Glomerular visceral epithelial cell (primary cell): ENCODE measurements at regions not wholly inside any gene's neighbourhood (a gene's known extent, or its start where the extent isn't known, plus 50 kb on each side); places are given as distances from the start of the nearest gene placed in this dataset.
"Not testable (repeated sequence)": the region's sequence is repeated elsewhere in the genome, so short reads cannot be mapped to it uniquely, and the experiment has no call there.

Experiments used
- DNase-seq: peaks from one replicate; pipeline ENCODE4 v3.0.0-alpha.2; 2016; ENCODE audit errors: extremely low spot score

GRCh38 chr6:4412077-4412476 lies 276.7 kb upstream of the ECI2 start:
- no peak for DNase-seq

GRCh38 chr6:4407710-4408109 lies 272.3 kb upstream of the ECI2 start:
- not testable (repeated sequence) for DNase-seq

DNA sequence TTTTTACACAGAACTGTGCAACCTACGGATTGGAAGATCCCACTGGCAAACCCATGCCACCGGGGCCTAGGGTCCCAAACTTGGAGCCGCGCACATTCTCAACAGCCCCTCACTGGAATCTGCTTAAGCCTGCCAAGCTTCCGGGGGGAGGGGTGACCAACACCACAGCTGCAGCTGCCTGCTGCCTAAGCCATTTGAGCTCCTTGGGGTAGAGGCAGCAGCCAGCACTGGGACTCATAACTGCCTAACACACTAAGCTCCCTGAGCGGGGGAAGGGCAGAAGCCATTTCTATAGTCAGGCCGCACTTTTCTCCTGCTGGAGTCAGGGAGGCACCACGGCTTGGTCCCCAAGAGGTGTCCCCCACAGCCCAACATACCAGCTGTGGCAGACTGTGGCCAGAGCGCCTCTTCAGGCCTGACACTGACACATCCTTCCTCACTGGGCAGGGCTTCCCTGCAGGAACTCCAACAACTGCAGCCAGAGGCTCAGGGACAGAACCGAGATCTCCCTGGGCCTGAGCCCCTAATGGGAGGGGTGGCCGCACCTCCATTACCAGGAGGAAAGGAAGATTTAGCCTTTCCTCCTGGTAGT lies 270.3 kb upstream of the ECI2 start:
- no peak for DNase-seq

DNA sequence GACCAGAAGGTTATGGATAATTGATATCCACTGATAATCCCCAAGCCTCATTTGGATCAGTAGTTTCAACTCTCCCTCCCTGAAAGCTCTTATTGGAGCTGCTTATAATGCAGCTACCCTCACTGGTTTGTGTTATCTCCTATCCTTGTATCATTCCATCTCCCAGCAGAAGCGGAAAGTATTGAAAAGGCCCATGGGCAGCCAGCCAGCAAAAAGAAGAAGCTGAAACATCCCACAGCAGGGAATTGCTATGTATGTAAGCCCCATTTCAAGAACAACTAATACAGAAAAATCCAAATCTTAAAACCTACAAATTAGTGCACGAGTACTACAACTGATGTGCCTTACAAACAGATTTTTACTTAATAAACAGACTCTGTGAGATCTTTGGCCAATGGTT lies 269.0 kb upstream of the ECI2 start:
- no peak for DNase-seq

GRCh38 chr6:4403828-4404227 lies 268.5 kb upstream of the ECI2 start:
- DNase-seq: no peak

DNA sequence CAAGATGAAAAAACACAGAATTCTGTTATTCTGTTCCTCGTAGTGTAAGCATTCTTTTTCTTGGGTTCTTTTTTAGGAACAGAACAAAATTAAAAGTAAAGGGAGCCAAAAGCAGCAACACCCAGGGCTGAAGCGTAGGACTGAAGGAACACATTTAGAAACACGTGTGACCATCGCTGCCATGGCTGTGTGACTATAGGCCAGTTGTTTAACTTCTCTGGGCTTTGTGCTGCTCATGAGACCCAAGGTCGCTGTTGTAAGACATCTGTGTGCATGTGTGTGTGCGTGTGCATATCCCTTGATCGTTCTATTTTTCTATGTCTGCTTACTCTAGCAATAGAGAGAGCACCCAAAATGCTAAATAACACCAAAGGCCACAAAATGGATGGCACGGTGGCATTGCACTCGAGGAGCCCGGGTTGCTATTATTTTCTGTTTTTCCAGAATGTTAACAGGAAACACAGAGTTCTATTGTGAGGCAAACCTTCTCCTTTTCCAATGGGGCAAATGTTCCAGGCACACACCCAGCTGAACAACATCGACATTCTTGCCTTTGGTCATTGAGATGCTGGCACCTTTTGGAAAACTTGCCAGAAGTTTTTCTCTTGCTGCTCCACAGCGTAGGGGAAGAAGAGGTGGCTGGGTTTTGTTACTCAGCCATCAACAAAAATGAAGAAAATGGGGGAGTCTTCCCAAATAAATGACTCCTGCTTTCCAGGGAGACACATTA lies 267.8 kb upstream of the ECI2 start:
- no peak for DNase-seq

GRCh38 chr6:4402477-4402976 lies 267.2 kb upstream of the ECI2 start:
- DNase-seq: peak; percentile 25

GRCh38 chr6:4401408-4402368 lies 266.3 kb upstream of the ECI2 start:
- DNase-seq: no peak

- DNase-seq: no peak
These were observed 264.3 kb upstream of the ECI2 start for GRCh38 chr6:4399656-4400055.

DNA sequence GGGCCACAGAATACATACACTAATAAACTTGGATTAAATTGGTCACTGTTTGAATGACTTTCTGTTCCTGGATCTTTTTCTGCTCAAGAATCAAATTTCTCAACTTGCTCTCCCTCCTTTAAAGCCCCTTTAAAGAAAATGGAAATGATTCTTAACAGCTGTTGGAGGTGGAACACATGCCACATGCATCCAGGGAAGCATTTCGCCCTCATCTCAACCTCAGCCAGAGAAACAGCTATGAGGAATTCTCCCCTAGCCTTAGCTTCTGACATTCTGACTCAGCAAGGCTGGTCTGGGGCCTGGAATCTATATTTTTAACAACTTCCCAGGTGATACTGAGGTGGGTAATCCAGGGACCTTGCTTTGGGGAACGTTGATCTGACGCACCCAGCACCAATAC lies 263.4 kb upstream of the ECI2 start:
- no peak for DNase-seq

DNA sequence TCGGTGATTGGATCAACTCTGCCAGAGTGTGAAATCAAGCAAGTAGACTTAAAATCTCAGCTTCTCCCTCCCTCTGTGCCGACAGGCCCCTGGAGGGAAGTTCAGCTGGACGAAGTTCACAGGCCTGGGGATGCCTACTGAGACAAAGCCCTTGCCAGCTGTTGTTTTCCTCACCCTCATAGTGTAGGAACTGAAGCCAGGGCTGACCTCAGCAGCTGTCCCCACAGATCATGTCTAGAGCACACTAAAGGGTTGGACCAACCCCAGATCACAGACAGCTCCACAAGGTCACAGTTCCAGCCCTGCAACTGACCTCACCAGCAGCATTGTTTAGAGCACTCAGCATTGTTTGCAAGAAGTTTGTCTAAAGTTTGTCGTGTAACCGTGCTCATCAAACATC lies 261.9 kb upstream of the ECI2 start:
- no peak for DNase-seq

DNA sequence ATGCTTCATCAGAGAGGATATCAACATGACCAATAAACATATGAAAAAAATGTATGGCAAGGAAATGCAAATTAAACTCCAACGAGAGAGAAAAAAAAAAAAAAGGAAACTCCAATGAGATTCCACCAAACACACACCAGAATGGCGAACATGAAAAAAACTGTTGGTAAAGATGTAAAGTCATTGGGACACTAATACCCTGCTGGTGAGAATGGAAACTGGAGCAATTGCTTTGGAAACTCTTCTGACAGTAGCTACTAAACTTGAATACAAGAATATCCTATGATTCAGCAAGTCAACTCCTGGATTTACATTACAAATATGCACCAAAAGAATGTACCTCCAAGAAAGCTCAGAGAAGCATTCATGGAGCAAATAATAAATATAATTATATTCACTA lies 260.7 kb upstream of the ECI2 start:
- DNase-seq: no peak

DNA sequence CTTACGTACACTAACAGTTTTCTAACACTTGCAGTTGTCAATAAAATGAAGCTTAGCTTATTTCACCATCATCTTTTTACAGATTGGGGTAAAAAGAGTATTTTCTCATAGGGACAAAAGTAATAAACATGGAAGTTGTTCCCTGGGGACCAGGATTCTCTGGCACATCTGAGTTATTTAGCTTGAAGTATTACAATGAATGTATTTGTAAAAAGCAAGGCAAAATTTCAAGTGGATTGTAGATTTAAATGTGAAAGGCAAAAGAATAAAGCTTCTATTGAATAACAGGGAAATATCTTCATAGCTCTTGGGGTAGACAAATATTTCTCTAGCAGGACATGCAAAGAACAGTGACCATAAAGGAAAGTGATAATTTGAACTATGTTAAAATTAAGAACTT lies 260.0 kb upstream of the ECI2 start:
- no peak for DNase-seq

GRCh38 chr6:4394786-4395185 lies 259.4 kb upstream of the ECI2 start:
- no peak for DNase-seq

DNA sequence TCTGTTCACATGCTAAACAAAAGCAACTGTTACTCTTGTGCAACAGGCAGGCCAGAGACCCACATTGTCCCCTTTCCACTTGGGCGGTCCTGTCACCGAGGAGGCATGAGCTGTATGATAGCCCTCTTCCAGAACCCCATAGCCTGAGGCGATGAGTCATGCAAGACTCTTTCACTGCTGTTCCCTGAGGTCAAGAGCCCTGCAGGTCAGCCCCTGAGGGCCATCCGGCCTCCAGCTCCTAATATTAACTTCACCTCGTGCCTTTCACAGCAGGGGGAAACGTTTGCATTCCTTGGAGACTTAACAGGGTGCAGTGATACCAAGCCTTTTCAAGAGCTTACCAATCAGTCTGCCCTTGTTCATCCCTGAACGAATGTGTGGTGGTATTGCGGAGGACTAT lies 253.3 kb upstream of the ECI2 start:
- DNase-seq: no peak

GRCh38 chr6:4384656-4385055 lies 249.3 kb upstream of the ECI2 start:
- no peak for DNase-seq

DNA sequence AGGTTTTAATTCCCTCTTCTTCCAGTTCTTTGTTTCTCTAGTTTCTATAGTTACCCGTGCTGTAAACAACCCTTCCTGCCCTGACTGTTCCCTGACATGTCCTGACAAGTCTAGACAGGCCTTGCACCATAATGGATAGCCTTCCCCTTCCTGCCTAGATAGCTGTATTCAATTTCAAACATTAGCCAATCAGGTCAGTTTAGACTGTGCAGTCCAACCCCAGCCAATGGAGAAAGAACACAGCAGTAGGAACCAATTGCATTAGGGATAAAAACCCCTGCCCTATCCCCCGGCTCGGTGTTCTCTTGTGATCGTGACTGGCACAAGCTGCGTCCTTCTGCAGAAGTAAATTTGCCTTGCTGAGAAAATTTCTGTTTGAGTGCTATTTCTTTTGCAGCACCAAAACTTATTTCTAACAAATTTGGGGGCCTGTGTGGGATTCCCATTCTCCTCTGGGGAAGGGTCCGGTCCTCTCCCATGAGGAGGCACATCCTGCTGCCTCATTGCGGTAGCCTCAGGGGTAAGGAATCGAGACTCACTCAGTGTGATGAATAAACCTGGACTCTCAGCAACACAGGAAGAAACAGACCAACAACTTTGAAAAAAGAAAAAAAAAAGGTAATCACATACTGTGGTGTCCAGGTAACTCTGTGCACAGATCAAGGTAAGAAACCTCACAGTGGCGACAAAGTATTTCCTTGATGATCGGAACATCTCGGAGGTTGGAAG lies 248.7 kb upstream of the ECI2 start:
- no peak for DNase-seq

DNA sequence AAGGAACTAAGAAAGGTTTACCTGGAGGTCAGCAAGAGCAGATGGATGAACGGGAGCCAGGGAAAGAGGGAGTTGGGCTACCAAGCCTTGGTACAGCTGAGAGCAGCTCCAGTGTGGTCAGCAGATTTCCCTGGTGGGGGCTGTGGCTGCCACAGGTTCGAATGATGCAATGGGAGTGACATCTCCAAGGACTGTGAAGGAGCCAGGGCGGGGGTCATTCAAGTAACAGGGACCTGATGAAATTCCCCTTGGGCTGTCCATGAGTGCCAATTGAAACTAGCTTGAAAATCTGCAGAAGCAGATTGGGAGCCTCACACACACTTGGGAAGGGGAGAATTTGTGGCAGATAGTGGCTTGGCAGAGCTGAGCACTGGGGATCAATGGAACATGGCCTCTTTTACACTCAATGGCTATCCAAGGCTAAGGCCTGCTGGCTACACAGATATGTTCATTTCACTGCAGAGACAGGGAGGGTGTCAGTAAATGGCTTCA lies 247.0 kb upstream of the ECI2 start:
- no peak for DNase-seq

DNA sequence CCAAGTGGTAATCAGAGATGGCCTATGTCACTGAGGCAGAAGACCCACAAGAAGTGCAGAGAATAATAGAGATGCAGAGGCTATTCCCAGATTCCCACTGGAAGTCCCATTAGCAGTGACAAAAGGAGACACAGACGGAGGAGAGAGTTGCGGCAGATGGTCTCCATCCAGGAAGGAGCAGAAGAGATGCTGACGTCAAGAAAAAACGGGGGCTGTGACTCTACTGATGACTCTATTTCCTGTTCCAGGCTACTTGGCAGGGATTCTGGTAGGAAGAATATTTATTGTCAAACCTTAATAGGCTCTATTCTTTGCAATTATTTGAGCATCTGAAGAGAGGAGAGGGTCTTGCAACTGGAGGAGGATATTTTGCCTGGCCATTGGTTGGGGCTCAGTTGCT lies 246.0 kb upstream of the ECI2 start:
- no peak for DNase-seq

DNA sequence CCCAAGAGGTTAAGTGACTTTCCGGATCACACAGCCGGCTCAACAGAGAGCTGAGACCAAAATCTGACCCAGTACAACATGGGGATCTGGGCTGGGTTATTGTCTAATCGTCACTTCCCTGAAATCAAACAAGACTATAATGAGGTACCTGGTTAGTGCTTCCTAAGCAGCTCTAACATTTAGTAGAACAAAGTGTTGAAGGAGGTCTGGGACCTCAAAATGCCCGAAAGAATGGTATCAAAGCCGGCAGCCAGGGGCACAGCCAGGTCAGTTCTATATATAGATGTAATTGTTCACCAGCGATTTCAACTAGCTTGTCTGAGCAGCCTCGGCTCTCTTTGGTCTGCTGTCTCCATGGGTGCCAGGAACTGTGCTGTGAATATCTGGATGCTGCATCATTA lies 245.5 kb upstream of the ECI2 start:
- no peak for DNase-seq

DNA sequence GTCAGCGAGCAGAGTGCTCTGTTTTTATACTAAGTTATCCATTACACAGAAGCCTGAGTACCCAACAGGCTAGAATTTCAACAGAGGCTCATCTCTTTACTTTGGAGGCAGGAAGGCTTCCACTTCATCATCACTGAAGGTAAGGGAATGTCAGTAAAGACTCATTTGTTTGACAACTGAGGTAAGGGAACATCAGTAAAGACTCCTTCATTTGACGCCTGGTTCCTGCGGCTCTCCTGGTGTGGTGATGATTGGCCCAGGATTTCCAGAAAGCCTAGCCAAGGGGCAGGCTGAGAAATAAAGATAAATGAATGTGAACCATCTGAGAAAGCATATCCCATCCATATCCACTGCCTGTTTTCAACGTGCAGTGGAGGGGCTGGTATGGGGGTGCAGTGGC lies 244.6 kb upstream of the ECI2 start:
- no peak for DNase-seq
